ENCODE measurements at regions not wholly inside any gene's neighbourhood (a gene's known extent, or its start where the extent isn't known, plus 50 kb on each side); places are given as distances from the start of the nearest gene placed in this dataset.

GRCh38 chr3:29164825-29165224, 116.0 kb upstream of the RBMS3 start:
- peaks cover 24% of the 10 kb centered on the region for H3K4me1 ChIP-seq (ENCODE audit: insufficient read depth, low read length, severe bottlenecking)
- no peak overlapping the region for H3K4me3 ChIP-seq (ENCODE audit: low read depth, low read length, poor library complexity, severe bottlenecking)
- no peaks in the 10 kb centered on the region for H3K27me3 ChIP-seq (ENCODE audit: insufficient read depth, low read length)
- no peaks in the 10 kb centered on the region for H3F3A ChIP-seq (ENCODE audit: insufficient read depth, low read length)
- H3K9me3 ChIP-seq (ENCODE audit: low read length), result no peaks in the 10 kb centered on the region
- TF ChIP-seq EZH2 (IDR thresholded peaks at IDR 0.05; ENCODE audit: borderline replicate concordance, low read length), result no peak
- TF ChIP-seq CTCF (IDR thresholded peaks at IDR 0.05; ENCODE audit: low read length), result no peak
- H3K4me2 ChIP-seq (ENCODE audit: low read length), result no peak overlapping the region
- H3K9ac ChIP-seq (ENCODE audit: low read length), result no peak overlapping the region
- H4K20me1 ChIP-seq (ENCODE audit: insufficient read depth, low read length), result no peaks in the 10 kb centered on the region
- no peaks in the 10 kb centered on the region for H3K79me2 ChIP-seq (ENCODE audit: insufficient read depth, low read length)
- no peak overlapping the region for H3K27ac ChIP-seq (ENCODE audit: low read depth, low read length, poor library complexity, severe bottlenecking)
- no peaks in the 10 kb centered on the region for H3K9me2 ChIP-seq (ENCODE audit: low read depth, low read length)
- no peak overlapping the region for H2AFZ ChIP-seq (ENCODE audit: low read length)
- no peaks in the 10 kb centered on the region for H3K36me3 ChIP-seq (ENCODE audit: insufficient read depth, low read length)

DNA sequence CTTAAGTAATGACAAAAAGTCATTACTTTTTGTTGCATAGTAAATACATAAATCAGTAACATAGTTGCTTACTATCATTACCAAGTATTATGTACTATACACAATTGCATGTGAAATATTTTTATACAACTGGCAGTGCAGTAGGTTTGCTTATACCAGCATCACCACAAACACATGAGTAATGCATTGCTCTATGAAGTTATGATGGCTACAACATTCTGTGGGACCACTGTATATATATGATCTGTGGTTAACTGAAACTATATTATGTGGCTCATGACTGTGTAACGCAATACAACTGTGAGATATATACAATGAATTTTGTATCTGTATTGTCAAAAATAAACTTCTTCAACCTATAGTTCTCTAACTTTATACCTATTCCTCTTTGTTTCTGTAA, 113.7 kb upstream of the RBMS3 start:
- Histone ChIP-seq H3K4me3 (ENCODE audit: low read depth, low read length, poor library complexity, severe bottlenecking) (no peak overlapping the region), H3K4me2 (ENCODE audit: low read length) (no peak overlapping the region), H3K79me2 (ENCODE audit: insufficient read depth, low read length) (no peaks in the 10 kb centered on the region), H2AFZ (ENCODE audit: low read length) (no peak overlapping the region), H3K4me1 (ENCODE audit: insufficient read depth, low read length, severe bottlenecking) (peaks cover 47% of the 10 kb centered on the region), H4K20me1 (ENCODE audit: insufficient read depth, low read length) (no peaks in the 10 kb centered on the region), H3K9me3 (ENCODE audit: low read length) (no peaks in the 10 kb centered on the region), H3K9ac (ENCODE audit: low read length) (no peak overlapping the region), H3K27me3 (ENCODE audit: insufficient read depth, low read length) (no peaks in the 10 kb centered on the region), H3K9me2 (ENCODE audit: low read depth, low read length) (no peaks in the 10 kb centered on the region), H3F3A (ENCODE audit: insufficient read depth, low read length) (no peaks in the 10 kb centered on the region), H3K27ac (ENCODE audit: low read depth, low read length, poor library complexity, severe bottlenecking) (no peak overlapping the region), H3K36me3 (ENCODE audit: insufficient read depth, low read length) (no peaks in the 10 kb centered on the region)
- TF ChIP-seq EZH2 (IDR thresholded peaks at IDR 0.05; ENCODE audit: borderline replicate concordance, low read length) (no peak), CTCF (IDR thresholded peaks at IDR 0.05; ENCODE audit: low read length) (no peak)

GRCh38 chr3:29168081-29168480, 112.8 kb upstream of the RBMS3 start:
- no peaks in the 10 kb centered on the region for H3K36me3 ChIP-seq (ENCODE audit: insufficient read depth, low read length)
- no peak overlapping the region for H3K4me3 ChIP-seq (ENCODE audit: low read depth, low read length, poor library complexity, severe bottlenecking)
- TF ChIP-seq EZH2 (IDR thresholded peaks at IDR 0.05; ENCODE audit: borderline replicate concordance, low read length) (no peak), CTCF (IDR thresholded peaks at IDR 0.05; ENCODE audit: low read length) (no peak)
- H3K9me2 ChIP-seq (ENCODE audit: low read depth, low read length), result no peaks in the 10 kb centered on the region
- no peak overlapping the region for H2AFZ ChIP-seq (ENCODE audit: low read length)
- H3K27ac ChIP-seq (ENCODE audit: low read depth, low read length, poor library complexity, severe bottlenecking), result no peak overlapping the region
- H3K9me3 ChIP-seq (ENCODE audit: low read length), result no peaks in the 10 kb centered on the region
- peaks cover 48% of the 10 kb centered on the region for H3K4me1 ChIP-seq (ENCODE audit: insufficient read depth, low read length, severe bottlenecking)
- H3K4me2 ChIP-seq (ENCODE audit: low read length), result no peak overlapping the region
- H3F3A ChIP-seq (ENCODE audit: insufficient read depth, low read length), result no peaks in the 10 kb centered on the region
- H4K20me1 ChIP-seq (ENCODE audit: insufficient read depth, low read length), result no peaks in the 10 kb centered on the region
- H3K9ac ChIP-seq (ENCODE audit: low read length), result no peak overlapping the region
- H3K27me3 ChIP-seq (ENCODE audit: insufficient read depth, low read length), result no peaks in the 10 kb centered on the region
- H3K79me2 ChIP-seq (ENCODE audit: insufficient read depth, low read length), result no peaks in the 10 kb centered on the region
